ENCODE measurements at regions not wholly inside any gene's neighbourhood (a gene's known extent, or its start where the extent isn't known, plus 50 kb on each side); places are given as distances from the start of the nearest gene placed in this dataset.

GRCh38 chr1:13983393-13983792, 283.4 kb downstream of the PRDM2 start:
- intact Hi-C loops (cut with micrococcal nuclease): no loop called here
- Histone ChIP-seq H3F3A (ENCODE audit: low read length, unreplicated experiment) (no peaks in the 10 kb centered on the region), H3K27me3 (ENCODE audit: low read length) (no peaks in the 10 kb centered on the region), H3K4me3 (ENCODE audit: low read length) (no peak overlapping the region), H3K9me2 (replicated peaks; ENCODE audit: low read length) (no peaks in the 10 kb centered on the region), H2AFZ (ENCODE audit: low read length) (no peak overlapping the region), H3K36me3 (ENCODE audit: low read depth, low read length) (no peaks in the 10 kb centered on the region), H3K4me1 (ENCODE audit: insufficient read depth, low read length) (no peaks in the 10 kb centered on the region), H3K9me3 (ENCODE audit: low read length) (no peaks in the 10 kb centered on the region), H3K4me2 (ENCODE audit: low read length) (no peak overlapping the region), H4K20me1 (ENCODE audit: low read length) (no peaks in the 10 kb centered on the region), H3K27ac (ENCODE audit: low read length) (no peak overlapping the region), H3K79me2 (ENCODE audit: low read length) (no peaks in the 10 kb centered on the region), H3K9ac (ENCODE audit: low read length) (no peak overlapping the region)
- ChIA-PET POLR2A (ENCODE audit: unreplicated experiment) (no interaction called here), CTCF (no interaction called here)
- ATAC-seq (no peak), DNase-seq (no peak)
- no TSS peak for BruUV-seq (replicated peaks)
- TF ChIP-seq EZH2 (IDR thresholded peaks at IDR 0.05; ENCODE audit: low read length, unreplicated experiment) (no peak), EZH2phosphoT487 (IDR thresholded peaks at IDR 0.05; ENCODE audit: borderline replicate concordance, low read length) (no peak)
- TF ChIP-seq, protein P1, sequence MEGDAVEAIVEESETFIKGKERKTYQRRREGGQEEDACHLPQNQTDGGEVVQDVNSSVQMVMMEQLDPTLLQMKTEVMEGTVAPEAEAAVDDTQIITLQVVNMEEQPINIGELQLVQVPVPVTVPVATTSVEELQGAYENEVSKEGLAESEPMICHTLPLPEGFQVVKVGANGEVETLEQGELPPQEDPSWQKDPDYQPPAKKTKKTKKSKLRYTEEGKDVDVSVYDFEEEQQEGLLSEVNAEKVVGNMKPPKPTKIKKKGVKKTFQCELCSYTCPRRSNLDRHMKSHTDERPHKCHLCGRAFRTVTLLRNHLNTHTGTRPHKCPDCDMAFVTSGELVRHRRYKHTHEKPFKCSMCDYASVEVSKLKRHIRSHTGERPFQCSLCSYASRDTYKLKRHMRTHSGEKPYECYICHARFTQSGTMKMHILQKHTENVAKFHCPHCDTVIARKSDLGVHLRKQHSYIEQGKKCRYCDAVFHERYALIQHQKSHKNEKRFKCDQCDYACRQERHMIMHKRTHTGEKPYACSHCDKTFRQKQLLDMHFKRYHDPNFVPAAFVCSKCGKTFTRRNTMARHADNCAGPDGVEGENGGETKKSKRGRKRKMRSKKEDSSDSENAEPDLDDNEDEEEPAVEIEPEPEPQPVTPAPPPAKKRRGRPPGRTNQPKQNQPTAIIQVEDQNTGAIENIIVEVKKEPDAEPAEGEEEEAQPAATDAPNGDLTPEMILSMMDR (conservative IDR thresholded peaks at IDR 0.05; ENCODE audit: low read depth, low read length): no peak

DNA sequence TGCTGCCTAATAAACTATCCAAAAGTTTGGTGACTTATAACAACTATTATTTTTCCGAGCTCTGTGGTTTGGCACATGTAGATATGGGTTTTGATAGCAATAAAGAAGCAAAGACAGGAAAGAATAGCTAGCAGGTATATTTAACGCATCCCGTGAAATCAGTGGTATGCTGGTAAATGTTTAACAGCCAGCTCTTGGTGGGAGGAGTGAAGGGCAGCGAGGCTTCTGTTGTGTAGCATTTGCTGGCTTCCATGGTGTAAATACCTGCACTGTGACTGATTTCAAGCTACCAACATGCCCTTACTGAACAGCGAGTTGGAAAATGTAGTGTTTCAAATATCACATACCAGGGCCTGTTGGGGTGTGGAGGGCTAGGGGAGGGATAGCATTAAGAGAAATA, 291.0 kb downstream of the PRDM2 start:
- Histone ChIP-seq H3K4me3 (ENCODE audit: low read length) (no peak overlapping the region), H3K27ac (ENCODE audit: low read length) (no peak overlapping the region), H3K9me3 (ENCODE audit: low read length) (no peaks in the 10 kb centered on the region), H3K4me1 (ENCODE audit: insufficient read depth, low read length) (0 out of 2 replicates have a peak, but pooled peaks cover under 1% of the 10 kb centered on the region), H3K36me3 (ENCODE audit: low read depth, low read length) (no peaks in the 10 kb centered on the region), H3K79me2 (ENCODE audit: low read length) (no peaks in the 10 kb centered on the region), H4K20me1 (ENCODE audit: low read length) (no peaks in the 10 kb centered on the region), H2AFZ (ENCODE audit: low read length) (no peak overlapping the region), H3F3A (ENCODE audit: low read length, unreplicated experiment) (no peaks in the 10 kb centered on the region), H3K27me3 (ENCODE audit: low read length) (no peaks in the 10 kb centered on the region), H3K9ac (ENCODE audit: low read length) (no peak overlapping the region), H3K4me2 (ENCODE audit: low read length) (no peak overlapping the region), H3K9me2 (replicated peaks; ENCODE audit: low read length) (no peaks in the 10 kb centered on the region)
- POLR2A ChIA-PET (ENCODE audit: unreplicated experiment): no interaction called here
- DNase-seq (no peak), ATAC-seq (no peak)
- intact Hi-C loops (cut with micrococcal nuclease): no loop called here
- CTCF ChIA-PET: no interaction called here
- TF ChIP-seq EZH2 (IDR thresholded peaks at IDR 0.05; ENCODE audit: low read length, unreplicated experiment) (no peak), EZH2phosphoT487 (IDR thresholded peaks at IDR 0.05; ENCODE audit: borderline replicate concordance, low read length) (no peak)
- TF ChIP-seq, protein P1 (conservative IDR thresholded peaks at IDR 0.05; ENCODE audit: low read depth, low read length): no peak
- no TSS peak for BruUV-seq (replicated peaks)

DNA sequence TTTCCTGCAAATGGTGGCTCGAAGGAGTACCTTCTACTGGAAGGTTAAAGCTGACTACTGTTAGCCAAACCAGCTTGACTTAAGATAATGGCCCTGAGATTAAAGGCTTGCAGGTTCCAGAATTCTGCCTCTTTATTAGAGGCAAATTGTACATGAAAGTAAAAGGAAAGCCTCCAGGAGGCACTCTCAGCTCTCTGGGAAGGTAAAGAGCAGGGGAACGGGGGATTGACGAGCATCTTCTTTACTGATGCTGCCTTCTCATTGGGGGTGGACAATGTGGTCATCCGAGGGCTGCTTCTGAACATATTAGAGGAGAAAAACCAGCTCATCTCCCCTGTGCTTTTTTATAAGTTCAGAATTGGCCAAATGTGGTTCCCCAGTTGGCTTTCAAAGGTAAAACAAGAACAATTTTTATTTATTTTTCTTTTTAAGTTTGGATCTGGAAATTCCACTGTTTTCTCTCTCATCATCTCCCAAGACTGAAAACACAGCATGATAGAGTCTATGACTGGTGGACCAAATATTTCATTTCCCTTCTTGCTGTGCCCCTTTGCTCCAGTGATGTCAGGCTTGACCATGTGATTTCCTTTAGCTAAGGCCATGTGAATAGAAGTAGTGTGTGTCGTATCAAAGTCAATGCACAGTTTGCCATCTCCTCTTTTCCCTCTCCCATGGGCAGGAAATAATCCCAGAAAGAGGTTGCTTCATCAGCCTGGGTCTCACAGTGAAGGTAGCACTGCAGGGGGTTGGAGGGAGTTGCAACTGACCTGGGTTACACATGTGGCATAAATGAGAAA, 292.7 kb downstream of the PRDM2 start:
- Histone ChIP-seq H3K27ac (ENCODE audit: low read length) (no peak overlapping the region), H3K4me2 (ENCODE audit: low read length) (no peak overlapping the region), H3K4me3 (ENCODE audit: low read length) (no peak overlapping the region), H3K4me1 (ENCODE audit: insufficient read depth, low read length) (peaks cover 13% of the 10 kb centered on the region), H3F3A (ENCODE audit: low read length, unreplicated experiment) (no peaks in the 10 kb centered on the region), H3K9me3 (ENCODE audit: low read length) (no peaks in the 10 kb centered on the region), H3K79me2 (ENCODE audit: low read length) (no peaks in the 10 kb centered on the region), H3K9me2 (replicated peaks; ENCODE audit: low read length) (no peaks in the 10 kb centered on the region), H2AFZ (ENCODE audit: low read length) (no peak overlapping the region), H3K9ac (ENCODE audit: low read length) (no peak overlapping the region), H4K20me1 (ENCODE audit: low read length) (no peaks in the 10 kb centered on the region), H3K36me3 (ENCODE audit: low read depth, low read length) (no peaks in the 10 kb centered on the region), H3K27me3 (ENCODE audit: low read length) (no peaks in the 10 kb centered on the region)
- ATAC-seq: no peak
- no TSS peak for BruUV-seq (replicated peaks)
- intact Hi-C loops (cut with micrococcal nuclease): no loop called here
- TF ChIP-seq EZH2phosphoT487 (IDR thresholded peaks at IDR 0.05; ENCODE audit: borderline replicate concordance, low read length): no peak
- TF ChIP-seq, protein P1 (conservative IDR thresholded peaks at IDR 0.05; ENCODE audit: low read depth, low read length): peak; percentile 47
- ChIA-PET CTCF (no interaction called here), POLR2A (ENCODE audit: unreplicated experiment) (no interaction called here)
- DNase-seq: peak; percentile 38
